H9 (cell line): ENCODE measurements at regions not wholly inside any gene's neighbourhood (a gene's known extent, or its start where the extent isn't known, plus 50 kb on each side); places are given as distances from the start of the nearest gene placed in this dataset.
A peak's percentile ranks its signal among the peaks of the same experiment; 100 is the strongest.

Experiments
- DNase-seq: peaks from one replicate; pipeline ENCODE4 v3.0.0-alpha.2; 2017
- H2AFZ ChIP-seq: one replicate; pipeline ENCODE4 v1.6.1; 2013; ENCODE audit warnings: mild to moderate bottlenecking, low read length, control low read depth, moderate library complexity
- H2AK5ac ChIP-seq: 2 replicates; pipeline ENCODE4 v1.6.1; 2013; ENCODE audit warnings: low read length, control low read depth, mixed read lengths; ENCODE audit not compliant: insufficient read length
- H2BK120ac ChIP-seq: one replicate; pipeline ENCODE4 v1.6.1; 2013; ENCODE audit warnings: low read depth, mild to moderate bottlenecking, low read length, control low read depth, inconsistent platforms; ENCODE audit not compliant: poor library complexity, severe bottlenecking
- H2BK12ac ChIP-seq: 2 replicates; pipeline ENCODE4 v1.6.1; 2013; ENCODE audit warnings: low read length, control low read depth, mixed read lengths, low read depth; ENCODE audit not compliant: insufficient read length
- H2BK15ac ChIP-seq: 2 replicates; pipeline ENCODE4 v1.6.1; 2013; ENCODE audit warnings: low read depth, low read length, control low read depth
- H2BK20ac ChIP-seq: one replicate; pipeline ENCODE4 v1.6.1; 2013; ENCODE audit warnings: low read depth, mild to moderate bottlenecking, low read length, control low read depth, inconsistent platforms; ENCODE audit not compliant: poor library complexity, severe bottlenecking
- H2BK5ac ChIP-seq: 2 replicates; pipeline ENCODE4 v1.6.1; 2013; ENCODE audit warnings: low read length, control low read depth, mixed read lengths; ENCODE audit not compliant: insufficient read length
- H3K14ac ChIP-seq: 2 replicates; pipeline ENCODE4 v1.6.1; 2013; ENCODE audit warnings: low read length, control low read depth; ENCODE audit not compliant: insufficient read depth
- H3K18ac ChIP-seq: 2 replicates; pipeline ENCODE4 v1.6.1; 2013; ENCODE audit warnings: low read depth, mild to moderate bottlenecking, mixed read lengths, low read length, control low read depth; ENCODE audit not compliant: insufficient read length
- H3K23ac ChIP-seq: 2 replicates; pipeline ENCODE4 v1.6.1; 2013; ENCODE audit warnings: low read length, control low read depth, mixed read lengths, low read depth; ENCODE audit not compliant: insufficient read length
- H3K23me2 ChIP-seq: 2 replicates; pipeline ENCODE4 v1.6.1; 2013; ENCODE audit warnings: low read depth, mild to moderate bottlenecking, mixed read lengths, low read length, control low read depth; ENCODE audit not compliant: insufficient read length, poor library complexity, severe bottlenecking
- H3K27ac ChIP-seq: 2 replicates; pipeline ENCODE4 v1.5.1; 2013; ENCODE audit warnings: low read length, control low read depth, mixed read lengths, low read depth; ENCODE audit not compliant: insufficient read length
- H3K27me3 ChIP-seq: 2 replicates; pipeline ENCODE4 v1.6.1; 2013; ENCODE audit warnings: low read length, control low read depth, inconsistent platforms; ENCODE audit not compliant: insufficient read depth
- H3K4ac ChIP-seq: 2 replicates; pipeline ENCODE4 v1.6.1; 2013; ENCODE audit warnings: low read depth, mild to moderate bottlenecking, control low read depth, inconsistent platforms, low read length, moderate library complexity
- H3K4me1 ChIP-seq: 2 replicates; pipeline ENCODE4 v1.6.1; 2013; ENCODE audit warnings: low read length, control low read depth, inconsistent platforms; ENCODE audit not compliant: insufficient read depth
- H3K4me2 ChIP-seq: 2 replicates; pipeline ENCODE4 v1.6.1; 2013; ENCODE audit warnings: low read length, control low read depth, mixed read lengths; ENCODE audit not compliant: insufficient read length, insufficient read depth
- H3K56ac ChIP-seq: 2 replicates; pipeline ENCODE4 v1.6.1; 2013; ENCODE audit warnings: low read depth, mild to moderate bottlenecking, mixed read lengths, low read length, control low read depth; ENCODE audit not compliant: insufficient read length
- H3K79me1 ChIP-seq: 2 replicates; pipeline ENCODE4 v1.6.1; 2013; ENCODE audit warnings: low read depth, mild to moderate bottlenecking, moderate library complexity, low read length, control low read depth, inconsistent platforms; ENCODE audit not compliant: insufficient read depth, poor library complexity, severe bottlenecking
- H3K79me2 ChIP-seq: 2 replicates; pipeline ENCODE4 v1.6.1; 2013; ENCODE audit warnings: low read length, control low read depth, inconsistent platforms; ENCODE audit not compliant: insufficient read depth
- H3K9ac ChIP-seq: 2 replicates; pipeline ENCODE4 v1.6.1; 2013; ENCODE audit warnings: low read length, control low read depth, mixed read lengths; ENCODE audit not compliant: insufficient read length; ENCODE audit errors: extremely low read depth
- H3K9me3 ChIP-seq: one replicate; pipeline ENCODE4 v1.6.1; 2013; ENCODE audit warnings: low read depth, low read length, inconsistent platforms; ENCODE audit not compliant: control insufficient read depth
- H3T11ph ChIP-seq: one replicate; pipeline ENCODE4 v1.6.1; 2013; ENCODE audit warnings: mild to moderate bottlenecking, low read length, control low read depth, inconsistent platforms
- H4K20me1 ChIP-seq: one replicate; pipeline ENCODE4 v1.6.1; 2013; ENCODE audit not compliant: control insufficient read depth, insufficient read length, insufficient read depth
- H4K5ac ChIP-seq: 2 replicates; pipeline ENCODE4 v1.6.1; 2013; ENCODE audit warnings: low read depth, mild to moderate bottlenecking, mixed read lengths, low read length, control low read depth; ENCODE audit not compliant: insufficient read length
- H4K8ac ChIP-seq: replicated peaks from 2 replicates; pipeline ENCODE4 v1.6.1; 2013; ENCODE audit warnings: low read length, control low read depth, mixed read lengths, low read depth; ENCODE audit not compliant: insufficient read length
- H4K91ac ChIP-seq: 2 replicates; pipeline ENCODE4 v1.6.1; 2013; ENCODE audit warnings: low read depth, mild to moderate bottlenecking, moderate library complexity, mixed read lengths, low read length, control low read depth; ENCODE audit not compliant: insufficient read length
- H3K27ac Mint-ChIP-seq, 3 experiments: 2 replicates in 2 of 3; 3 replicates in 1 of 3; pipeline ENCODE4 v1.8.0; 2020 to 2021; ENCODE audit warnings: mixed read lengths in 3 of 3, mild to moderate bottlenecking in 1 of 3, moderate library complexity in 1 of 3
- H3K27me3 Mint-ChIP-seq: 2 replicates; pipeline ENCODE4 v1.8.0; 2021; ENCODE audit warnings: low read depth, mild to moderate bottlenecking, moderate library complexity, mixed read lengths
- H3K36me3 Mint-ChIP-seq, 3 experiments: 2 replicates in 2 of 3; 3 replicates in 1 of 3; pipeline ENCODE4 v1.8.0; 2020 to 2021; ENCODE audit warnings: low read depth in 3 of 3, mixed read lengths in 3 of 3; ENCODE audit not compliant: insufficient read depth in 1 of 3
- H3K4me1 Mint-ChIP-seq, 2 experiments: 2 replicates each; pipeline ENCODE4 v1.8.0; 2020; ENCODE audit warnings: mixed read lengths in 2 of 2
- H3K4me3 Mint-ChIP-seq, 2 experiments: 2 replicates in 1 of 2; 3 replicates in 1 of 2; pipeline ENCODE4 v1.8.0; 2020 to 2021; ENCODE audit warnings: mild to moderate bottlenecking in 2 of 2, mixed read lengths in 2 of 2, moderate library complexity in 1 of 2
- H3K9me3 Mint-ChIP-seq, 2 experiments: 2 replicates in 1 of 2; 3 replicates in 1 of 2; pipeline ENCODE4 v1.8.0; 2020; ENCODE audit warnings: mild to moderate bottlenecking in 2 of 2, mixed read lengths in 2 of 2, moderate library complexity in 1 of 2
- WGBS: extraction: QIAGEN DNeasy Blood & Tissue Kit; methylation state at CpG from one replicate; pipeline ENCODE4 v1.1.7; 2013; ENCODE audit warnings: missing lambda C conversion rate, low lambda C conversion rate, mixed read lengths; ENCODE audit not compliant: insufficient read length; ENCODE audit errors: extremely low coverage; 5-methylcytosine and 5-hydroxymethylcytosine counted together
- TF ChIP-seq, protein P1 (sequence below): fragments of 200-600 bp; sonication (generic); conservative IDR thresholded peaks from 3 replicates; pipeline ENCODE4 v1.8.0; 2021; ENCODE audit warnings: antibody characterized with exemption, mild to moderate bottlenecking

DNA sequence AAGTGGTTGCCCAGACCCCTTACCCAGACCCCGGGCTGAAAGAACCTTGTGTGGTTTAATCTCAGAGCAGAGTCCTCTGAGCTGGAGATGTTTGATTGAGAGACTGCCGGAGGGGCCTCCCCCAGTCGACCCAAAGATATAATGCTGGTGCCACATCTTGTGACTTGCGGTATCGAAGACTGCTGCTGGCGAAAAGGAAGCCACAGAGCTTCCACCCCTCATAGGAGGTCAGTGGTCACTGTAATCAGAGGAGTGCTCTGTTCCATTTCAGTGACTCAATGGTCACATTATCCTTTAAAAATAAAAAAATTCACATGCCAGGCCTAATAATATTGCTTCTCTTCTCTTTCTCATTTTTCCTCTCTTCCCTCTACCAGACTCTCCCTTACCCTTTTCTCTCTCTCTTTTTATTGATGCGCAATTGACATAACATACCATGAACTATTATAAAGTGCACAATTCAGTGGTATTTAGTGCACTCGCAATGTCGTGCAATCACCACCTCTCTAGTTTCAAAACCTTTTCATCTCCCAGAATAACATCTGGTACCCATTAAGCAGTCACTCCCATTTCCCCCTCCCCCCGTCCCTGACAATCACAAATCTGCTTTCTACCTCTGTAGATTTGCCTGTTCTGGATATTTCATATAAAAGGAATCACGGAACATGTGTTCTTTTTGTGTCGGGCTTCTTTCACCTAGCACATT is 52.6 kb upstream of the LYST start:
- Mint-ChIP-seq H3K4me3 (peak overlapping the region in 1 of 2 experiments; percentile 33; a peak in 2 of 5 replicates), H3K36me3 (no peaks in the 10 kb centered on the region; a peak in 1 of 7 replicates), H3K4me1 (peaks cover 22 to 35% of the 10 kb centered on the region in 2 experiments), H3K27ac (no peak overlapping the region), H3K9me3 (no peaks in the 10 kb centered on the region), H3K27me3 (peaks cover 72% of the 10 kb centered on the region)
- H3K9ac ChIP-seq: no peak overlapping the region
- H3K79me2 ChIP-seq: no peaks in the 10 kb centered on the region
- H2AFZ ChIP-seq: no peak overlapping the region
- no peak overlapping the region for H3T11ph ChIP-seq
- no peak overlapping the region for H2BK120ac ChIP-seq
- H4K5ac ChIP-seq: no peak overlapping the region
- no peak overlapping the region for H2BK12ac ChIP-seq
- no peak overlapping the region for H3K4ac ChIP-seq
- WGBS: no CpG with 5 or more reads among the region's 12 CpGs
- H3K9me3 ChIP-seq: no peaks in the 10 kb centered on the region
- H3K56ac ChIP-seq: no peak overlapping the region
- no peak overlapping the region for H2BK5ac ChIP-seq
- no peak overlapping the region for H4K8ac ChIP-seq
- H3K23ac ChIP-seq: no peak overlapping the region
- TF ChIP-seq, protein P1, sequence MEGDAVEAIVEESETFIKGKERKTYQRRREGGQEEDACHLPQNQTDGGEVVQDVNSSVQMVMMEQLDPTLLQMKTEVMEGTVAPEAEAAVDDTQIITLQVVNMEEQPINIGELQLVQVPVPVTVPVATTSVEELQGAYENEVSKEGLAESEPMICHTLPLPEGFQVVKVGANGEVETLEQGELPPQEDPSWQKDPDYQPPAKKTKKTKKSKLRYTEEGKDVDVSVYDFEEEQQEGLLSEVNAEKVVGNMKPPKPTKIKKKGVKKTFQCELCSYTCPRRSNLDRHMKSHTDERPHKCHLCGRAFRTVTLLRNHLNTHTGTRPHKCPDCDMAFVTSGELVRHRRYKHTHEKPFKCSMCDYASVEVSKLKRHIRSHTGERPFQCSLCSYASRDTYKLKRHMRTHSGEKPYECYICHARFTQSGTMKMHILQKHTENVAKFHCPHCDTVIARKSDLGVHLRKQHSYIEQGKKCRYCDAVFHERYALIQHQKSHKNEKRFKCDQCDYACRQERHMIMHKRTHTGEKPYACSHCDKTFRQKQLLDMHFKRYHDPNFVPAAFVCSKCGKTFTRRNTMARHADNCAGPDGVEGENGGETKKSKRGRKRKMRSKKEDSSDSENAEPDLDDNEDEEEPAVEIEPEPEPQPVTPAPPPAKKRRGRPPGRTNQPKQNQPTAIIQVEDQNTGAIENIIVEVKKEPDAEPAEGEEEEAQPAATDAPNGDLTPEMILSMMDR: no peak
- no peak overlapping the region for H4K91ac ChIP-seq
- H2BK20ac ChIP-seq: no peak overlapping the region
- no peak overlapping the region for H2BK15ac ChIP-seq
- no peaks in the 10 kb centered on the region for H3K79me1 ChIP-seq
- no peak overlapping the region for H2AK5ac ChIP-seq
- no peak overlapping the region for H3K4me2 ChIP-seq
- H3K18ac ChIP-seq: no peak overlapping the region
- H3K14ac ChIP-seq: no peak overlapping the region
- H3K4me1 ChIP-seq: peaks cover 2% of the 10 kb centered on the region; the same call in 1 of the 2 replicates
- DNase-seq: no peak
- H3K27ac ChIP-seq: no peak overlapping the region
- H3K27me3 ChIP-seq: no peaks in the 10 kb centered on the region
- H4K20me1 ChIP-seq: no peaks in the 10 kb centered on the region
- H3K23me2 ChIP-seq: no peaks in the 10 kb centered on the region
